ENCODE measurements at regions not wholly inside any gene's neighbourhood (a gene's known extent, or its start where the extent isn't known, plus 50 kb on each side); places are given as distances from the start of the nearest gene placed in this dataset.

- H2AK5ac ChIP-seq (ENCODE audit: low read depth, low read length): no peak overlapping the region
- H2AFZ ChIP-seq (ENCODE audit: low read length): peak overlapping the region; percentile 88; the same call in 1 of the 2 replicates
- no peak overlapping the region for H2BK20ac ChIP-seq (ENCODE audit: low read length)
- no peak overlapping the region for H3K18ac ChIP-seq (ENCODE audit: extremely low read depth, low read length)
- H3K9ac ChIP-seq (replicated peaks in 1 of 4; ENCODE audit: extremely low read depth in 1 of 4, low read depth in 3 of 4, low read length in 3 of 4): no peak overlapping the region
- H3K27ac ChIP-seq (ENCODE audit: low read depth, low read length): no peak overlapping the region
- H2BK120ac ChIP-seq (replicated peaks; ENCODE audit: low read depth, low read length): no peak overlapping the region
- H3K4ac ChIP-seq (replicated peaks; ENCODE audit: insufficient read length, low read depth, low read length): no peak overlapping the region
- no peaks in the 10 kb centered on the region for H3K79me1 ChIP-seq (ENCODE audit: low read depth, low read length)
- H3K4me2 ChIP-seq (ENCODE audit: insufficient read depth in 1 of 2, low read depth in 2 of 2, low read length in 2 of 2): no peak overlapping the region
- no peak overlapping the region for H3K4me3 ChIP-seq (ENCODE audit: extremely low read depth in 1 of 4, insufficient read depth in 2 of 4, low read depth in 3 of 4, low read length in 4 of 4)
- no peak overlapping the region for H2BK15ac ChIP-seq (ENCODE audit: low read length)
- no peak overlapping the region for H4K91ac ChIP-seq (replicated peaks; ENCODE audit: insufficient read length, low read length)
- H4K5ac ChIP-seq (ENCODE audit: insufficient read length, low read depth, low read length): no peak overlapping the region
- FAIRE-seq (no peak), DNase-seq (ENCODE audit: low read depth in 1 of 2, low spot score in 2 of 2) (no peak)
- no peak overlapping the region for H2BK12ac ChIP-seq (ENCODE audit: low read depth, low read length)
- no peaks in the 10 kb centered on the region for H4K20me1 ChIP-seq (replicated peaks in 1 of 2; ENCODE audit: control insufficient read depth in 1 of 2, insufficient read depth in 2 of 2, low read length in 2 of 2)
- H3K9me3 ChIP-seq (ENCODE audit: insufficient read depth in 2 of 2, low read depth in 1 of 2, low read length in 1 of 2): no peaks in the 10 kb centered on the region
- no peak for TF ChIP-seq NANOG (IDR thresholded peaks at IDR 0.05; ENCODE audit: insufficient read depth, low read depth, low read length, poor library complexity, severe bottlenecking)
- TF ChIP-seq RXRA (IDR thresholded peaks at IDR 0.05; ENCODE audit: insufficient read depth, low read depth, low read length): no peak
- no peak for TF ChIP-seq BRCA1 (IDR thresholded peaks at IDR 0.05; ENCODE audit: low read depth, low read length)
- no peak for TF ChIP-seq SP1 (IDR thresholded peaks at IDR 0.05; ENCODE audit: low read depth, low read length)
- TF ChIP-seq TAF7 (optimal IDR thresholded peaks at IDR 0.05; ENCODE audit: borderline replicate concordance, low read depth, low read length): no peak
- no peak for TF ChIP-seq KDM4A (IDR thresholded peaks at IDR 0.05; ENCODE audit: low read depth, low read length, severe bottlenecking)
- TF ChIP-seq ATF3 (IDR thresholded peaks at IDR 0.05; ENCODE audit: insufficient read depth, low read depth, low read length): no peak
- TF ChIP-seq FOSL1 (IDR thresholded peaks at IDR 0.05; ENCODE audit: insufficient read depth, low read depth, low read length): no peak
- no peak for TF ChIP-seq CTCF (IDR thresholded peaks at IDR 0.05; ENCODE audit: control extremely low read depth in 1 of 3, insufficient read depth in 1 of 3, low read depth in 1 of 3, low read length in 3 of 3)
- no peaks in the 10 kb centered on the region; a peak in 1 of 7 replicates for H3K4me1 ChIP-seq (replicated peaks in 1 of 4; ENCODE audit: control insufficient read depth in 3 of 4, insufficient read depth in 4 of 4, low read length in 3 of 4)
- no peaks in the 10 kb centered on the region for H3K36me3 ChIP-seq (ENCODE audit: control insufficient read depth in 2 of 4, insufficient read depth in 4 of 4, low read length in 3 of 4)
- no peaks in the 10 kb centered on the region for H3K27me3 ChIP-seq (replicated peaks in 1 of 4; ENCODE audit: control insufficient read depth in 3 of 4, extremely low read depth in 1 of 4, insufficient read depth in 3 of 4, low read length in 3 of 4)
- no peak overlapping the region for H3K56ac ChIP-seq (replicated peaks; ENCODE audit: insufficient read length, low read depth, low read length)
- CTCF ChIA-PET (ENCODE audit: partially characterized antibody): interaction anchor here (0.6 kb wide), 1 partner anchor 1587 kb away, joined by 4 read pairs; no protein-coding TSS in a partner anchor
- no peak overlapping the region for H2BK5ac ChIP-seq (ENCODE audit: low read depth, low read length)
- H3K79me2 ChIP-seq (ENCODE audit: control insufficient read depth in 1 of 2, insufficient read depth in 2 of 2, low read length in 2 of 2): no peaks in the 10 kb centered on the region
- H3K14ac ChIP-seq (ENCODE audit: insufficient read length): no peak overlapping the region
- POLR2A ChIA-PET (ENCODE audit: partially characterized antibody): interaction anchor here (0.6 to 1.4 kb wide), 2 partner anchors 10 to 799 kb away, joined by 4 to 5 read pairs; no protein-coding TSS in a partner anchor
- no peak overlapping the region for H3K23ac ChIP-seq (ENCODE audit: insufficient read length)
- no peaks in the 10 kb centered on the region for H3K23me2 ChIP-seq (ENCODE audit: low read depth, low read length)
- H4K8ac ChIP-seq (ENCODE audit: extremely low read depth, insufficient read depth, low read length): no peak overlapping the region
- 83% methylated on average over 2 of the region's 2 CpGs; no CpG with 5 or more reads in 1 of the 2 experiments for WGBS, 2 experiments (ENCODE audit: extremely low coverage in 1 of 2, insufficient coverage in 1 of 2, insufficient read length in 1 of 2, insufficient replicate concordance in 2 of 2, low coverage in 1 of 2, low lambda C conversion rate in 2 of 2, missing lambda C conversion rate in 1 of 2)
These were observed 159.5 kb upstream of the NRP1 start for GRCh38 chr10:33493978-33494377.

Measured in H1 (cell line).